ENCODE measurements at regions not wholly inside any gene's neighbourhood (a gene's known extent, or its start where the extent isn't known, plus 50 kb on each side); places are given as distances from the start of the nearest gene placed in this dataset.
"Not testable (repeated sequence)": the region's sequence is repeated elsewhere in the genome, so short reads cannot be mapped to it uniquely, and the experiment has no call there.

- TF ChIP-seq, protein P1, sequence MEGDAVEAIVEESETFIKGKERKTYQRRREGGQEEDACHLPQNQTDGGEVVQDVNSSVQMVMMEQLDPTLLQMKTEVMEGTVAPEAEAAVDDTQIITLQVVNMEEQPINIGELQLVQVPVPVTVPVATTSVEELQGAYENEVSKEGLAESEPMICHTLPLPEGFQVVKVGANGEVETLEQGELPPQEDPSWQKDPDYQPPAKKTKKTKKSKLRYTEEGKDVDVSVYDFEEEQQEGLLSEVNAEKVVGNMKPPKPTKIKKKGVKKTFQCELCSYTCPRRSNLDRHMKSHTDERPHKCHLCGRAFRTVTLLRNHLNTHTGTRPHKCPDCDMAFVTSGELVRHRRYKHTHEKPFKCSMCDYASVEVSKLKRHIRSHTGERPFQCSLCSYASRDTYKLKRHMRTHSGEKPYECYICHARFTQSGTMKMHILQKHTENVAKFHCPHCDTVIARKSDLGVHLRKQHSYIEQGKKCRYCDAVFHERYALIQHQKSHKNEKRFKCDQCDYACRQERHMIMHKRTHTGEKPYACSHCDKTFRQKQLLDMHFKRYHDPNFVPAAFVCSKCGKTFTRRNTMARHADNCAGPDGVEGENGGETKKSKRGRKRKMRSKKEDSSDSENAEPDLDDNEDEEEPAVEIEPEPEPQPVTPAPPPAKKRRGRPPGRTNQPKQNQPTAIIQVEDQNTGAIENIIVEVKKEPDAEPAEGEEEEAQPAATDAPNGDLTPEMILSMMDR (conservative IDR thresholded peaks at IDR 0.05; ENCODE audit: low read length) = no peak
- no peak for DNase-seq (ENCODE audit: low read depth)
- no peak overlapping the region for H3K4me3 ChIP-seq (ENCODE audit: low read length)
Measured at GRCh38 chr18:47389210-47389609, 137.8 kb upstream of the SKOR2 start.

DNA sequence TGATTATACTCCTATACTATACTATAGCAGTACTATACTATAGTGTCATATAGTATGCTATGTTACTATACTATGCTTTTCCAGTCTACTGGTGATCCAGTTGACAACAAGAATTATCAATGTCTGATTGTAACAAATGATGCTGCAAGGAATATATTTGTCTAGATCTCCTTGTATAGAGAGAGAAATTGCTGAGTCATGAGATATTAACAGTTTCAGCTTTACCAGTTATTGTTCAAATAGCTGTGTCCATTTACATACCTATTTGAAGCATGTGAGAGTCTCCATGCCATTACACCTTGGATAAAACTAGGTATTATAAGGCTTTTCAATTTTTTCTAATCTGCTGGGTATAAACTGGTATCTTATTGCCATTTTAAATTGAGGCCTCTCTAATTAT is 136.4 kb upstream of the SKOR2 start:
- TF ChIP-seq, protein P1 (conservative IDR thresholded peaks at IDR 0.05; ENCODE audit: low read length) = no peak
- no peak overlapping the region for H3K4me3 ChIP-seq (ENCODE audit: low read length)
- no peak for DNase-seq (ENCODE audit: low read depth)

DNA sequence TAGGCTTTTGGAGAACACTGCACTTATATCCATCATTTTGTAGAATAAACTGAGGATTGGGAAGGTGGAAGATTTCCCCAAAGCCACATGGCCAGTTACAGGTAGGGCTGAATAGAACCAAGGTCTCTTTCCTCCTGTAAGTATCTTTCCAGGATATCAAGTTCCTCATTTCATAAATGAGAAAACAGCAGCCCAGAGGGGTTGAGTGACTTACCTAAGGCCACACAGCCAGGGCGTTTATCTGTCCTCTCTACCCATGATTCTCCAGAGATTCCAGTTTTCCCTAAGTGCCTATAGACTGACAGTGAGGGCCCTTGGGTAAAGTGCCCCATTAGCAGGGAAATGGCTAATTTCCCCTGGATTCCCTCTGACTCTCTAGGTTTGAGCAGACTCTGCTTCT is 132.3 kb upstream of the SKOR2 start:
- no peak for DNase-seq (ENCODE audit: low read depth)
- TF ChIP-seq, protein P1 (conservative IDR thresholded peaks at IDR 0.05; ENCODE audit: low read length) = no peak
- H3K4me3 ChIP-seq (ENCODE audit: low read length) = no peak overlapping the region

DNA sequence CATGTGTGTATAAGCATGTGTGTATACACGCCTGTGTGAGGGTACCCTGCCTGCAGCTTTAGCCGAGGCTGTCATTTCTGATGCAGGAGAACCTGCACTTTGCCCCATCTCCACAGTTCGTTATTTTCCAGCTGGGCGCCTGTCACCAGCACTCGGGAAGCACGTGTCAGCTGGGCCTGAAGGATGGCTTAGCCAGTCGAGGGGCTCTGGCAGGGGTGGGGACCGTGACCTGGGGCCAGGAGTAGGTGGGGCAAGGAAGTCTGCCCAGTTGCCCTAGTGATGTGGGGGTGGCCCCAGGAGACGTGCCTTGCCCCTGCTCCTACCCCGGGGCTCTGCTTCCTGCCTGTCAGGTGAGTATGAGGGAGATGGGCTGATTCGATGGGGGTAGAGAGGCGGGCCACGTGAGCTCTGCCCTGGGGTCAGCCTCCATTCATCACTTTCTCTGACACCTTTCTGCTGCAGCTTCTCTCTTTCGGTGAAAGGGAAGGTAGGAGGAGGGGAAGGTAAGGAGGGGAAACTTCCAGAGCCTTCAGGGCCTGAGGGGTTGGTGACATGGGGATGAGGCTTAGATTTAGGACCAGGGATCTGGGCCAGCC is 130.6 kb upstream of the SKOR2 start:
- TF ChIP-seq, protein P1 (conservative IDR thresholded peaks at IDR 0.05; ENCODE audit: low read length) = no peak
- no peak overlapping the region for H3K4me3 ChIP-seq (ENCODE audit: low read length)
- DNase-seq (ENCODE audit: low read depth) = no peak

- no peak overlapping the region for H3K4me3 ChIP-seq (ENCODE audit: low read length)
- TF ChIP-seq, protein P1 (conservative IDR thresholded peaks at IDR 0.05; ENCODE audit: low read length) = no peak
- no peak for DNase-seq (ENCODE audit: low read depth)
Measured at GRCh38 chr18:47380153-47380552, 128.7 kb upstream of the SKOR2 start.

DNA sequence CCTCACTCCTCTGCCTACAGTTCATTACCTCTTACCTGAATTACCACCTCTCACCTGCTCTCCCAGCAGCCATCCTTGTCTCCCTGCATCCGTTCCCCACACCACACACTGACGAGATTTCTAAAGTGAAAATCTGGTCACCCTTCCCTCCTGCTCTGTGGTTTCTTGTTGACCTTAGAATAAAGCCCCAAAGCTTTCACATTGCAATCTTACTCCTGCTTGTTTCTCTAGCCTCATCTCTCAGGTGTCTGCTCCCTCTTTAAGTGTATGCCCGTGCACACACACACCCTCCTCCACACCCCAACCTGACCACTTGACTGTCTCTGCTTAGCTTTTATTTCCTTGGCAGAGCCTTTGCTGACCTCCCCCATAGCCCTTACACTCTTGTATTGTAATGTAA is 122.0 kb upstream of the SKOR2 start:
- H3K4me3 ChIP-seq (ENCODE audit: low read length) = no peak overlapping the region
- no peak for DNase-seq (ENCODE audit: low read depth)
- TF ChIP-seq, protein P1 (conservative IDR thresholded peaks at IDR 0.05; ENCODE audit: low read length) = no peak

GRCh38 chr18:47370052-47370451 is 118.6 kb upstream of the SKOR2 start:
- H3K4me3 ChIP-seq (ENCODE audit: low read length) = no peak overlapping the region
- TF ChIP-seq, protein P1 (conservative IDR thresholded peaks at IDR 0.05; ENCODE audit: low read length) = no peak
- DNase-seq (ENCODE audit: low read depth) = no peak

DNA sequence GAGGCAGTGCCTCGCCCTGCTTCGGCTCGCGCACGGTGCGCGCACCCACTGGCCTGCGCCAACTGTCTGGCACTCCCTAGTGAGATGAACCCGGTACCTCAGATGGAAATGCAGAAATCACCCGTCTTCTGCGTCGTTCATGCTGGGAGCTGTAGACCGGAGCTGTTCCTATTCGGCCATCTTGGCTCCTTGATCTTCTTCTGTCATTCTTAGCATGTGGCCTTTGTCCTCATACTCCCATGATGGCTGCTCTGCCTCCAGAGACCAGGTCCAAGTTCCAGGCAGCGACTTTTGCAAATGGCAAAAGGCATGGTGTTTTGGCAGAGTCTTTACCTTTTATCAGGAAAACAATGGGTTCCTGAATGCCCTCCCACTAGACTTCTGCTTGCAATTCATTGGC is 102.6 kb upstream of the SKOR2 start:
- not testable (repeated sequence) for H3K4me3 ChIP-seq (ENCODE audit: low read length); DNase-seq (ENCODE audit: low read depth)
